Uterus (tissue), 3 donors: ENCODE measurements at regions not wholly inside any gene's neighbourhood (a gene's known extent, or its start where the extent isn't known, plus 50 kb on each side); places are given as distances from the start of the nearest gene placed in this dataset.
A peak's percentile ranks its signal among the peaks of the same experiment; 100 is the strongest.

Source experiments
- DNase-seq, 2 donors: peaks; one replicate each; pipeline ENCODE4 v3.0.0-alpha.2; 2019 to 2020
- H3K27ac ChIP-seq, 2 donors: fragments of 200-600 bp; sonication (generic); 1 replicate in 1 of 2; 2 replicates in 1 of 2; pipeline ENCODE4 v1.5.1; 2016 to 2018
- H3K27me3 ChIP-seq, 2 donors: fragments of 200-600 bp; sonication (generic); one replicate each; pipeline ENCODE4 v1.5.1; 2018 to 2019; ENCODE audit warnings: control low read depth in 1 of 2
- H3K36me3 ChIP-seq, 2 donors: fragments of 200-600 bp; sonication (generic); one replicate each; pipeline ENCODE4 v1.5.1; 2019; ENCODE audit warnings: control low read depth in 1 of 2
- H3K4me1 ChIP-seq, 2 donors: fragments of 200-600 bp; sonication (generic); one replicate each; pipeline ENCODE4 v1.5.1; 2018 to 2019; ENCODE audit warnings: control low read depth in 1 of 2
- H3K4me3 ChIP-seq, 2 donors: fragments of 200-600 bp; sonication (generic); 1 replicate in 1 of 2; 2 replicates in 1 of 2; pipeline ENCODE4 v1.5.1; 2018 to 2019; ENCODE audit warnings: mild to moderate bottlenecking in 1 of 2
- H3K9me3 ChIP-seq, 2 donors: fragments of 200-600 bp; sonication (generic); one replicate each; pipeline ENCODE4 v1.5.1; 2019; ENCODE audit warnings: control low read depth in 1 of 2
- CTCF ChIP-seq, 4 experiments: fragments of 200-600 bp in 2 of 4; fragments of 450-650 bp in 2 of 4; sonication (generic) in 2 of 4; IDR thresholded peaks; one replicate each; pipeline ENCODE4 v1.5.1; 2016 to 2019; ENCODE audit warnings: antibody characterized with exemption in 4 of 4, mild to moderate bottlenecking in 2 of 4, moderate library complexity in 1 of 4
- POLR2A ChIP-seq, 2 donors: fragments of 450-650 bp; IDR thresholded peaks; one replicate each; pipeline ENCODE4 v1.6.1; 2016; ENCODE audit warnings: antibody characterized with exemption in 2 of 2, mild to moderate bottlenecking in 1 of 2, moderate library complexity in 1 of 2
- intact Hi-C: fragments of 100-400 bp; cut with DNase I; formaldehyde crosslinking; loops from one replicate; pipeline ENCODE4 v1.15.1; 2023; ENCODE audit warnings: low total_unique reads
- donor health status: DM: yes; HTN: yes; CAD: no.

GRCh38 chr9:86589730-86590129 is 235.5 kb upstream of the TUT7 start:
- Histone ChIP-seq H3K4me3 (no peak overlapping the region), H3K27ac (peak overlapping the region in 1 of 2 donors; percentile 20), H3K27me3 (no peaks in the 10 kb centered on the region), H3K4me1 (no peaks in the 10 kb centered on the region), H3K9me3 (no peaks in the 10 kb centered on the region), H3K36me3 (no peaks in the 10 kb centered on the region)
- TF ChIP-seq POLR2A (IDR thresholded peaks at IDR 0.05) (no peak), CTCF (IDR thresholded peaks at IDR 0.05) (no peak)
- intact Hi-C loops, result no loop called here
- DNase-seq, result no peak

- no peaks in the 10 kb centered on the region for H3K36me3 ChIP-seq
- no peak overlapping the region for H3K4me3 ChIP-seq
- peak overlapping the region in 1 of 2 donors; percentile 30 for H3K27ac ChIP-seq
- no peaks in the 10 kb centered on the region for H3K27me3 ChIP-seq
- no peaks in the 10 kb centered on the region for H3K9me3 ChIP-seq
- DNase-seq, result no peak
- H3K4me1 ChIP-seq, result no peaks in the 10 kb centered on the region
- TF ChIP-seq CTCF (IDR thresholded peaks at IDR 0.05), result no peak
- TF ChIP-seq POLR2A (IDR thresholded peaks at IDR 0.05), result no peak
- intact Hi-C loops, result no loop called here
Observed at GRCh38 chr9:86589273-86589672, 235.1 kb upstream of the TUT7 start.

- TF ChIP-seq POLR2A (IDR thresholded peaks at IDR 0.05) (no peak), CTCF (IDR thresholded peaks at IDR 0.05) (no peak)
- Histone ChIP-seq H3K4me3 (peak overlapping the region in 1 of 2 donors; percentile 8), H3K36me3 (no peaks in the 10 kb centered on the region), H3K9me3 (no peaks in the 10 kb centered on the region), H3K27me3 (no peaks in the 10 kb centered on the region), H3K4me1 (peaks cover 0 to 8% of the 10 kb centered on the region in 2 donors), H3K27ac (peak overlapping the region; percentile 82 to 84)
- DNase-seq, result no peak
- intact Hi-C loops, result no loop called here
Observed at GRCh38 chr9:86586144-86586494, 231.9 kb upstream of the TUT7 start.

GRCh38 chr9:86585422-86586143 is 231.4 kb upstream of the TUT7 start:
- peak overlapping the region; percentile 82 to 84 for H3K27ac ChIP-seq

More at GRCh38 chr9:86585422-86586143, 231.4 kb upstream of the TUT7 start:
- DNase-seq, result peak in 1 of 2 donors; percentile 72
- TF ChIP-seq CTCF (IDR thresholded peaks at IDR 0.05) (no peak), POLR2A (IDR thresholded peaks at IDR 0.05) (no peak)
- H3K36me3 ChIP-seq, result no peaks in the 10 kb centered on the region
- no peaks in the 10 kb centered on the region for H3K9me3 ChIP-seq
- no peaks in the 10 kb centered on the region for H3K27me3 ChIP-seq
- peaks cover 0 to 8% of the 10 kb centered on the region in 2 donors for H3K4me1 ChIP-seq
- peak overlapping the region in 1 of 2 donors; percentile 8 for H3K4me3 ChIP-seq
- intact Hi-C loops, result no loop called here
